CD4-positive, alpha-beta T cell (primary cell): ENCODE measurements at regions not wholly inside any gene's neighbourhood (a gene's known extent, or its start where the extent isn't known, plus 50 kb on each side); places are given as distances from the start of the nearest gene placed in this dataset.

Experiments
- ATAC-seq: fragments of 200-7000 bp; cut with Tn5 transposase; one replicate; pipeline ENCODE4 v1.10.0; 2022; ENCODE audit warnings: mild to moderate bottlenecking; ENCODE audit not compliant: poor library complexity
- CTCF ChIA-PET: fragments of 350-600 bp; sonication (Branson Sonifier 250); formaldehyde crosslinking; loops from one replicate; lab custom pipeline; 2021; ENCODE audit warnings: antibody characterized with exemption, inconsistent platforms; lab: Charles Lee
- POLR2A ChIA-PET: fragments of 350-600 bp; sonication (Branson Sonifier 250); formaldehyde crosslinking; loops from one replicate; lab custom pipeline; 2021; ENCODE audit warnings: antibody characterized with exemption, inconsistent platforms; lab: Charles Lee
- DNase-seq, 14 experiments: peaks; one replicate each; pipeline ENCODE4 v3.0.0-alpha.2; 2013 to 2020; ENCODE audit warnings: mixed read lengths in 2 of 14
- H3K27ac ChIP-seq, 2 donors: one replicate each; pipeline versions ENCODE4 v1.5.1 to v1.7.0; 2013; ENCODE audit warnings: low read length in 2 of 2, low read depth in 1 of 2, mild to moderate bottlenecking in 1 of 2
- H3K27me3 ChIP-seq, 2 experiments: 1 replicate in 1 of 2; 2 replicates in 1 of 2; pipeline versions ENCODE4 v1.6.1 to v1.7.0; 2013; ENCODE audit warnings: low read length in 2 of 2, control low read depth in 1 of 2, mild to moderate bottlenecking in 1 of 2, moderate library complexity in 1 of 2; ENCODE audit not compliant: insufficient read depth in 2 of 2, control insufficient read depth in 1 of 2
- H3K36me3 ChIP-seq: one replicate; pipeline ENCODE4 v1.6.1; 2013; ENCODE audit warnings: low read length, control low read depth; ENCODE audit not compliant: insufficient read depth
- H3K4me1 ChIP-seq: one replicate; pipeline ENCODE4 v1.6.1; 2013; ENCODE audit warnings: low read length, control low read depth; ENCODE audit not compliant: insufficient read depth
- H3K4me3 ChIP-seq: one replicate; pipeline ENCODE4 v1.5.1; 2013; ENCODE audit warnings: mild to moderate bottlenecking, low read length, moderate library complexity
- H3K9me3 ChIP-seq, 2 experiments: 1 replicate in 1 of 2; 2 replicates in 1 of 2; pipeline versions ENCODE4 v1.6.1 to v1.7.0; 2013; ENCODE audit warnings: low read length in 2 of 2, mild to moderate bottlenecking in 2 of 2, control low read depth in 1 of 2, moderate library complexity in 1 of 2; ENCODE audit not compliant: control insufficient read depth in 1 of 2, insufficient read depth in 1 of 2
- H3K27ac Mint-ChIP-seq: one replicate; pipeline ENCODE4 v1.8.0; 2020; ENCODE audit warnings: mixed read lengths
- H3K27me3 Mint-ChIP-seq: one replicate; pipeline ENCODE4 v1.8.0; 2021; ENCODE audit warnings: mixed read lengths
- H3K36me3 Mint-ChIP-seq: one replicate; pipeline ENCODE4 v1.8.0; 2021; ENCODE audit warnings: low read depth, mixed read lengths
- H3K4me1 Mint-ChIP-seq: one replicate; pipeline ENCODE4 v1.8.0; 2021; ENCODE audit warnings: low read depth, mixed read lengths
- H3K4me3 Mint-ChIP-seq: one replicate; pipeline ENCODE4 v1.8.0; 2020; ENCODE audit warnings: mild to moderate bottlenecking, mixed read lengths
- H3K9me3 Mint-ChIP-seq: one replicate; pipeline ENCODE4 v1.8.0; 2020; ENCODE audit warnings: mixed read lengths
- intact Hi-C, 2 experiments: fragments of 100-400 bp; cut with DNase I in 1 of 2; cut with micrococcal nuclease in 1 of 2; formaldehyde crosslinking; loops; one replicate each; pipeline versions ENCODE4 v1.15.1 to v1.9.0; 2023 to 2025; cut with DNase I, micrococcal nuclease
- TF ChIP-seq, protein P1 (sequence below): fragments of 200-600 bp; IDR thresholded peaks from one replicate; pipeline ENCODE4 v1.8.0; 2022; ENCODE audit warnings: antibody characterized with exemption, mild to moderate bottlenecking

DNA sequence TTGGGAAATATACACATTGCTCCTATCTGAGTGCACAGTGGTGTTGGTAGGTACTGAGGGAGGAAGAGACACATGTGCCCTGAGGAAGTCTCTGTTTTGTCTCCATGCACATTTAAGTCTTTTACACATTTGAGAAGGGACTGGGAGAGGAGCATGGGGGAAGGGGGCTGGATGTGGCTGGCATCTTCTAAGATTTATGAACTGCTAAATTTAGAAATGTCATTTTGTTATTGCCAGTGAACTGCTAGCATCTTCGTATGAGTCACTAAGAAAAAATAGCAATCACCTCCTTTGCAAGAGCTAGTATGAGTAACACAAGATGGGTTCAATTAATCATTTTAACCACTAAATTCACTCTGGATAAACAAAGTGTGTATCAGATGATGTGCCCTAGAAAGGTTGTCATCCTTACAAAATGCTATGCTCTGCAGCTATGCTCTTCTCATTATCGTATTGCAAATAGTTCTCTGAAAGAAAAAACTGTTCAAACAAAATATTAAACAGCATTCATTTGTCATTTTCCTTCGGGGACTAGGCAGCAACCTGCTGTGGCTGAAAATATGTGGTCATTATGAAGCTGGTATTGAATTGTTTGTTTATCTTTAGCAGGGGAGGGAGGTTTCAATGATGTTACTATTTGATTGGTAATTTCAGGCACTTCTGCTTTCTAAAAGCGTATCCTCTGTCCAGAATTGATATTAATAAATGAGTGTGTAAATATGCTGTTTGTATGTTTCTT, 236.5 kb downstream of the DMRTA1 start:
- TF ChIP-seq, protein P1, sequence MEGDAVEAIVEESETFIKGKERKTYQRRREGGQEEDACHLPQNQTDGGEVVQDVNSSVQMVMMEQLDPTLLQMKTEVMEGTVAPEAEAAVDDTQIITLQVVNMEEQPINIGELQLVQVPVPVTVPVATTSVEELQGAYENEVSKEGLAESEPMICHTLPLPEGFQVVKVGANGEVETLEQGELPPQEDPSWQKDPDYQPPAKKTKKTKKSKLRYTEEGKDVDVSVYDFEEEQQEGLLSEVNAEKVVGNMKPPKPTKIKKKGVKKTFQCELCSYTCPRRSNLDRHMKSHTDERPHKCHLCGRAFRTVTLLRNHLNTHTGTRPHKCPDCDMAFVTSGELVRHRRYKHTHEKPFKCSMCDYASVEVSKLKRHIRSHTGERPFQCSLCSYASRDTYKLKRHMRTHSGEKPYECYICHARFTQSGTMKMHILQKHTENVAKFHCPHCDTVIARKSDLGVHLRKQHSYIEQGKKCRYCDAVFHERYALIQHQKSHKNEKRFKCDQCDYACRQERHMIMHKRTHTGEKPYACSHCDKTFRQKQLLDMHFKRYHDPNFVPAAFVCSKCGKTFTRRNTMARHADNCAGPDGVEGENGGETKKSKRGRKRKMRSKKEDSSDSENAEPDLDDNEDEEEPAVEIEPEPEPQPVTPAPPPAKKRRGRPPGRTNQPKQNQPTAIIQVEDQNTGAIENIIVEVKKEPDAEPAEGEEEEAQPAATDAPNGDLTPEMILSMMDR: no peak
- Histone ChIP-seq H3K9me3 (peaks cover 0 to 4% of the 10 kb centered on the region in 2 experiments), H3K27ac (no peak overlapping the region), H3K4me3 (no peak overlapping the region), H3K36me3 (no peaks in the 10 kb centered on the region), H3K4me1 (no peaks in the 10 kb centered on the region), H3K27me3 (no peaks in the 10 kb centered on the region)
- no peaks in the 10 kb centered on the region for H3K36me3 Mint-ChIP-seq
- no peak overlapping the region for H3K4me3 Mint-ChIP-seq
- H3K4me1 Mint-ChIP-seq: no peaks in the 10 kb centered on the region
- DNase-seq: no peak
- no peak for ATAC-seq
- ChIA-PET POLR2A (no interaction called here), CTCF (no interaction called here)
- H3K9me3 Mint-ChIP-seq: peaks cover 5% of the 10 kb centered on the region
- H3K27ac Mint-ChIP-seq: no peak overlapping the region
- H3K27me3 Mint-ChIP-seq: no peaks in the 10 kb centered on the region
- intact Hi-C loops: no loop called here

DNA sequence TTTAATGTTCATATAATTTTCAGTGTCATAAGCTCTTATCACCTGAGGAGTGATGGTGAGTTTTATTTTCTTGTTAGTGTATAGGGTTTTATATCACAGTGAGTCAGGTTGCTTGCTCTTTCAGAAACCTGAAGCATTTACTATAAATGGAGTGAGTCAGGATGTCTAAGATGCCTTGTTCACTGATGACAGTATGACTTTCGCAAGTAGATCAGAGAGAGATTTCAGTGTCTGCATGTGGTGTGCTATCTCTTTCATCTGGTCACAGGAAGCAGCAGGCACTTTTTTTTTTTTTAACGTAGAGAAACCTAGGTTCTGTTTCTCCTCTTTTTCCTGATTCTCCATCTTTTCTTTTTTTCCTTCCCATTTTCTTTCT, 237.1 kb downstream of the DMRTA1 start:
- peaks cover 0 to 4% of the 10 kb centered on the region in 2 experiments for H3K9me3 ChIP-seq
- Mint-ChIP-seq H3K27ac (no peak overlapping the region), H3K36me3 (no peaks in the 10 kb centered on the region), H3K4me3 (no peak overlapping the region), H3K9me3 (peaks cover 5% of the 10 kb centered on the region), H3K4me1 (no peaks in the 10 kb centered on the region), H3K27me3 (no peaks in the 10 kb centered on the region)
- H3K4me1 ChIP-seq: no peaks in the 10 kb centered on the region
- TF ChIP-seq, protein P1: no peak
- H3K4me3 ChIP-seq: no peak overlapping the region
- no peaks in the 10 kb centered on the region for H3K27me3 ChIP-seq
- POLR2A ChIA-PET: no interaction called here
- intact Hi-C loops: no loop called here
- no peaks in the 10 kb centered on the region for H3K36me3 ChIP-seq
- no peak for DNase-seq
- ATAC-seq: no peak
- no peak overlapping the region for H3K27ac ChIP-seq
- CTCF ChIA-PET: no interaction called here

- Histone ChIP-seq H3K9me3 (no peaks in the 10 kb centered on the region), H3K4me3 (no peak overlapping the region), H3K27me3 (no peaks in the 10 kb centered on the region), H3K36me3 (no peaks in the 10 kb centered on the region), H3K27ac (no peak overlapping the region), H3K4me1 (no peaks in the 10 kb centered on the region)
- intact Hi-C loops: no loop called here
- ATAC-seq: no peak
- TF ChIP-seq, protein P1: no peak
- no peak overlapping the region for H3K4me3 Mint-ChIP-seq
- ChIA-PET CTCF (no interaction called here), POLR2A (no interaction called here)
- no peak for DNase-seq
- H3K27me3 Mint-ChIP-seq: no peaks in the 10 kb centered on the region
- no peaks in the 10 kb centered on the region for H3K4me1 Mint-ChIP-seq
- H3K27ac Mint-ChIP-seq: no peak overlapping the region
- peaks cover 6% of the 10 kb centered on the region for H3K9me3 Mint-ChIP-seq
- no peaks in the 10 kb centered on the region for H3K36me3 Mint-ChIP-seq
Measured at GRCh38 chr9:22693156-22693555, 246.5 kb downstream of the DMRTA1 start.
